Natural killer cell (primary cell): ENCODE measurements at regions not wholly inside any gene's neighbourhood (a gene's known extent, or its start where the extent isn't known, plus 50 kb on each side); places are given as distances from the start of the nearest gene placed in this dataset.

Experiments used
- ATAC-seq, 3 donors: fragments of 150-1000 bp in 2 of 3; fragments of 200-7000 bp in 1 of 3; cut with Tn5 transposase; 1 replicate in 1 of 3; 2 replicates in 2 of 3; pipeline ENCODE4 v1.10.0; 2021; ENCODE audit warnings: mild to moderate bottlenecking in 2 of 3, moderate library complexity in 2 of 3
- DNase-seq, 2 donors: peaks; one replicate each; pipeline versions ENCODE4 v3.0.0 to v3.0.0-alpha.2; 2013 to 2021; ENCODE audit warnings: mixed read lengths in 1 of 2
- H3K27ac ChIP-seq: one replicate; pipeline ENCODE4 v1.5.1; 2013; ENCODE audit warnings: mild to moderate bottlenecking, low read length
- H3K27me3 ChIP-seq: one replicate; pipeline ENCODE4 v1.6.1; 2013; ENCODE audit warnings: low read length; ENCODE audit not compliant: control insufficient read depth, insufficient read depth
- H3K36me3 ChIP-seq: one replicate; pipeline ENCODE4 v1.6.1; 2013; ENCODE audit warnings: low read length; ENCODE audit not compliant: control insufficient read depth, insufficient read depth
- H3K4me1 ChIP-seq: one replicate; pipeline ENCODE4 v1.6.1; 2013; ENCODE audit warnings: low read length; ENCODE audit not compliant: control insufficient read depth, insufficient read depth
- H3K4me3 ChIP-seq: one replicate; pipeline ENCODE4 v1.5.1; 2013; ENCODE audit warnings: low read length
- H3K9me3 ChIP-seq: one replicate; pipeline ENCODE4 v1.6.1; 2013; ENCODE audit warnings: low read length; ENCODE audit not compliant: control insufficient read depth, insufficient read depth
- H3K27ac Mint-ChIP-seq, 2 donors: one replicate each; pipeline ENCODE4 v1.8.0; 2022; ENCODE audit warnings: mild to moderate bottlenecking in 2 of 2, mixed read lengths in 2 of 2, moderate library complexity in 1 of 2
- H3K27me3 Mint-ChIP-seq, 2 donors: one replicate each; pipeline ENCODE4 v1.8.0; 2022; ENCODE audit warnings: low read depth in 2 of 2, mixed read lengths in 2 of 2
- H3K36me3 Mint-ChIP-seq: one replicate; pipeline ENCODE4 v1.8.0; 2022; ENCODE audit warnings: mixed read lengths
- H3K4me1 Mint-ChIP-seq, 2 donors: one replicate each; pipeline ENCODE4 v1.8.0; 2022; ENCODE audit warnings: mixed read lengths in 2 of 2
- H3K4me3 Mint-ChIP-seq: one replicate; pipeline ENCODE4 v1.8.0; 2022; ENCODE audit warnings: mild to moderate bottlenecking, moderate library complexity, mixed read lengths
- H3K9me3 Mint-ChIP-seq, 2 donors: one replicate each; pipeline ENCODE4 v1.8.0; 2022; ENCODE audit warnings: mixed read lengths in 2 of 2
- WGBS: methylation state at CpG from one replicate; pipeline ENCODE4 v1.1.7; 2013; ENCODE audit warnings: missing lambda C conversion rate; ENCODE audit not compliant: insufficient coverage; 5-methylcytosine and 5-hydroxymethylcytosine counted together
- intact Hi-C: fragments of 100-400 bp; cut with micrococcal nuclease; formaldehyde crosslinking; loops from one replicate; pipeline ENCODE4 v1.14.2; 2022
- TF ChIP-seq, protein P1 (sequence below): fragments of 200-600 bp; IDR thresholded peaks from one replicate; pipeline ENCODE4 v1.8.0; 2022; ENCODE audit warnings: antibody characterized with exemption

- Histone ChIP-seq H3K4me3 (no peak overlapping the region), H3K27ac (no peak overlapping the region), H3K36me3 (no peaks in the 10 kb centered on the region), H3K27me3 (no peaks in the 10 kb centered on the region), H3K4me1 (no peaks in the 10 kb centered on the region), H3K9me3 (no peaks in the 10 kb centered on the region)
- no peaks in the 10 kb centered on the region for H3K36me3 Mint-ChIP-seq
- no peaks in the 10 kb centered on the region for H3K4me1 Mint-ChIP-seq
- DNase-seq (no peak), ATAC-seq (no peak)
- H3K4me3 Mint-ChIP-seq, result no peak overlapping the region
- H3K9me3 Mint-ChIP-seq, result peaks cover 7 to 8% of the 10 kb centered on the region in 2 donors
- no peaks in the 10 kb centered on the region for H3K27me3 Mint-ChIP-seq
- intact Hi-C loops, result no loop called here
- 13% methylated on average over 2 of the region's 2 CpGs for WGBS
- H3K27ac Mint-ChIP-seq, result no peak overlapping the region
- TF ChIP-seq, protein P1, sequence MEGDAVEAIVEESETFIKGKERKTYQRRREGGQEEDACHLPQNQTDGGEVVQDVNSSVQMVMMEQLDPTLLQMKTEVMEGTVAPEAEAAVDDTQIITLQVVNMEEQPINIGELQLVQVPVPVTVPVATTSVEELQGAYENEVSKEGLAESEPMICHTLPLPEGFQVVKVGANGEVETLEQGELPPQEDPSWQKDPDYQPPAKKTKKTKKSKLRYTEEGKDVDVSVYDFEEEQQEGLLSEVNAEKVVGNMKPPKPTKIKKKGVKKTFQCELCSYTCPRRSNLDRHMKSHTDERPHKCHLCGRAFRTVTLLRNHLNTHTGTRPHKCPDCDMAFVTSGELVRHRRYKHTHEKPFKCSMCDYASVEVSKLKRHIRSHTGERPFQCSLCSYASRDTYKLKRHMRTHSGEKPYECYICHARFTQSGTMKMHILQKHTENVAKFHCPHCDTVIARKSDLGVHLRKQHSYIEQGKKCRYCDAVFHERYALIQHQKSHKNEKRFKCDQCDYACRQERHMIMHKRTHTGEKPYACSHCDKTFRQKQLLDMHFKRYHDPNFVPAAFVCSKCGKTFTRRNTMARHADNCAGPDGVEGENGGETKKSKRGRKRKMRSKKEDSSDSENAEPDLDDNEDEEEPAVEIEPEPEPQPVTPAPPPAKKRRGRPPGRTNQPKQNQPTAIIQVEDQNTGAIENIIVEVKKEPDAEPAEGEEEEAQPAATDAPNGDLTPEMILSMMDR, result no peak
Measured at GRCh38 chr4:141843136-141843535, 206.8 kb downstream of the IL15 start.

DNA sequence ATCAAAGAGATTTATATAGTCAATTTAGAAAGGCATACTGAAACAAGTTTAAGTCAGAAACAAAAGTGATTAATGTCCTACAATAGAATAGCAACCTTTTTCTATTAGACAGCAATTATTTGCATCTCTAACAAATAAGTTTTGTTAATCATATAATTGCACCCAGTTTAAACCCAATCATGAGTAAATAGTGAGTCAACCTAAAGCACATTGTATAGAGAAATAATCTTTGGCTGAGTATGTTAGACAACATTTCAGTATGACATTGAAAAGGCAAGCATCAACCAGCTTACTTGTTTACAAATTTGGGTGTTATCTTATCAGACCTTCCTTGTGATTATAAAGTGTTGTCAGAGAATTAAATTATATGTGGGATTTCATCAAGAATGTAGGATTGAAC is 209.5 kb downstream of the IL15 start:
- TF ChIP-seq, protein P1, result no peak
- no peaks in the 10 kb centered on the region for H3K9me3 ChIP-seq
- H3K4me3 ChIP-seq, result no peak overlapping the region
- Mint-ChIP-seq H3K4me3 (no peak overlapping the region), H3K36me3 (no peaks in the 10 kb centered on the region), H3K9me3 (peaks cover 7 to 8% of the 10 kb centered on the region in 2 donors), H3K27ac (no peak overlapping the region), H3K4me1 (no peaks in the 10 kb centered on the region), H3K27me3 (no peaks in the 10 kb centered on the region)
- no peak overlapping the region for H3K27ac ChIP-seq
- H3K4me1 ChIP-seq, result no peaks in the 10 kb centered on the region
- intact Hi-C loops, result no loop called here
- H3K36me3 ChIP-seq, result no peaks in the 10 kb centered on the region
- DNase-seq (no peak), ATAC-seq (no peak)
- H3K27me3 ChIP-seq, result no peaks in the 10 kb centered on the region

DNA sequence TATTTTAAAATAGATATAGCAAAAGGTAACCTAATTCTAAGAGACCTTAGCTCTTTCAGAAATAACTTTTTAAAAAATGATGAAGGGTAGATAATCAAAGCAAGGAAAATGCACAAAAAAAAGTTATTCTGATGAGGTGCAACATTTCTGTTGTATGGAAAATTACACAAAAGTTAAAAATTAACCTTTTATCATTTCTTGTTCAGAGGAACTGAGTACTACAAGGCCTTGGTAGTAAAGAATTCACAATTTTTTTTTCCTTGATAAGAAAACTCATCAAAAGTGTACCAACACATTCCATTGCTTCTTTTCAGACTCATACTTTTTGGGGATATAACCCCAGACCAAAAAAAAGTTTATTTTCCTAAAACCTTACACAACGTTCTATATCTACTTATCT is 213.0 kb downstream of the IL15 start:
- H3K36me3 Mint-ChIP-seq, result no peaks in the 10 kb centered on the region
- H3K36me3 ChIP-seq, result no peaks in the 10 kb centered on the region
- WGBS, result no CpG with 5 or more reads among the region's 1 CpG
- no peak for ATAC-seq
- H3K27me3 ChIP-seq, result no peaks in the 10 kb centered on the region
- TF ChIP-seq, protein P1, result no peak
- no peaks in the 10 kb centered on the region for H3K9me3 ChIP-seq
- H3K4me3 ChIP-seq, result no peak overlapping the region
- no peaks in the 10 kb centered on the region for H3K27me3 Mint-ChIP-seq
- no peaks in the 10 kb centered on the region for H3K4me1 ChIP-seq
- H3K4me1 Mint-ChIP-seq, result no peaks in the 10 kb centered on the region
- no peak for DNase-seq
- peaks cover 0 to 4% of the 10 kb centered on the region in 2 donors for H3K9me3 Mint-ChIP-seq
- no peak overlapping the region for H3K4me3 Mint-ChIP-seq
- no peak overlapping the region for H3K27ac ChIP-seq
- H3K27ac Mint-ChIP-seq, result no peak overlapping the region
- intact Hi-C loops, result no loop called here

GRCh38 chr4:141849778-141850177 is 213.4 kb downstream of the IL15 start:
- Mint-ChIP-seq H3K36me3 (no peaks in the 10 kb centered on the region), H3K4me3 (no peak overlapping the region), H3K4me1 (no peaks in the 10 kb centered on the region), H3K27me3 (no peaks in the 10 kb centered on the region), H3K27ac (no peak overlapping the region), H3K9me3 (peaks cover 0 to 4% of the 10 kb centered on the region in 2 donors)
- Histone ChIP-seq H3K27ac (no peak overlapping the region), H3K4me1 (no peaks in the 10 kb centered on the region), H3K27me3 (no peaks in the 10 kb centered on the region), H3K36me3 (no peaks in the 10 kb centered on the region), H3K9me3 (no peaks in the 10 kb centered on the region), H3K4me3 (no peak overlapping the region)
- no peak for DNase-seq
- TF ChIP-seq, protein P1, result no peak
- no peak for ATAC-seq
- intact Hi-C loops, result no loop called here
- WGBS, result 67% methylated on average over 1 of the region's 1 CpG
